ENCODE measurements at regions not wholly inside any gene's neighbourhood (a gene's known extent, or its start where the extent isn't known, plus 50 kb on each side); places are given as distances from the start of the nearest gene placed in this dataset.

GRCh38 chr13:111629016-111629415 is 308.6 kb downstream of the TEX29 start:
- H3T11ph ChIP-seq (ENCODE audit: low read length): no peak overlapping the region
- no peak overlapping the region for H3K9ac ChIP-seq (ENCODE audit: extremely low read depth, insufficient read length, low read length)
- H3K23ac ChIP-seq (ENCODE audit: insufficient read length, low read depth, low read length): no peak overlapping the region
- no peak overlapping the region for H2AFZ ChIP-seq (ENCODE audit: low read length)
- H4K20me1 ChIP-seq (ENCODE audit: control insufficient read depth, insufficient read depth, insufficient read length): no peaks in the 10 kb centered on the region
- H3K56ac ChIP-seq (ENCODE audit: insufficient read length, low read depth, low read length): no peak overlapping the region
- H2AK5ac ChIP-seq (ENCODE audit: insufficient read length, low read length): no peak overlapping the region
- Mint-ChIP-seq H3K9me3 (no peaks in the 10 kb centered on the region), H3K27me3 (ENCODE audit: low read depth) (peaks cover 21% of the 10 kb centered on the region), H3K4me3 (no peak overlapping the region), H3K27ac (no peak overlapping the region), H3K4me1 (peaks cover 18 to 26% of the 10 kb centered on the region in 2 experiments), H3K36me3 (ENCODE audit: insufficient read depth in 1 of 3, low read depth in 3 of 3) (no peaks in the 10 kb centered on the region)
- no peaks in the 10 kb centered on the region for H3K23me2 ChIP-seq (ENCODE audit: insufficient read length, low read depth, low read length, poor library complexity, severe bottlenecking)
- H3K79me2 ChIP-seq (ENCODE audit: insufficient read depth, low read length): no peaks in the 10 kb centered on the region
- no peak overlapping the region for H3K4ac ChIP-seq (ENCODE audit: low read depth, low read length)
- H3K27ac ChIP-seq (ENCODE audit: insufficient read length, low read depth, low read length): no peak overlapping the region
- H3K27me3 ChIP-seq (ENCODE audit: insufficient read depth, low read length): no peaks in the 10 kb centered on the region
- H4K8ac ChIP-seq (replicated peaks; ENCODE audit: insufficient read length, low read depth, low read length): no peak overlapping the region
- DNase-seq: peak; percentile 12
- H4K5ac ChIP-seq (ENCODE audit: insufficient read length, low read depth, low read length): no peak overlapping the region
- H3K4me2 ChIP-seq (ENCODE audit: insufficient read depth, insufficient read length, low read length): no peak overlapping the region
- no CpG with 5 or more reads among the region's 11 CpGs for WGBS (ENCODE audit: extremely low coverage, insufficient read length, low lambda C conversion rate)
- H3K79me1 ChIP-seq (ENCODE audit: insufficient read depth, low read depth, low read length, poor library complexity, severe bottlenecking): no peaks in the 10 kb centered on the region
- no peak overlapping the region for H4K91ac ChIP-seq (ENCODE audit: insufficient read length, low read depth, low read length)
- H2BK15ac ChIP-seq (ENCODE audit: low read depth, low read length): no peak overlapping the region
- no peaks in the 10 kb centered on the region for H3K9me3 ChIP-seq (ENCODE audit: control insufficient read depth, low read depth, low read length)
- H2BK120ac ChIP-seq (ENCODE audit: low read depth, low read length, poor library complexity, severe bottlenecking): no peak overlapping the region
- no peak for TF ChIP-seq CTCF (conservative IDR thresholded peaks at IDR 0.05)
- no peak overlapping the region for H3K14ac ChIP-seq (ENCODE audit: insufficient read depth, low read length)
- no peak overlapping the region for H2BK20ac ChIP-seq (ENCODE audit: low read depth, low read length, poor library complexity, severe bottlenecking)
- H3K4me1 ChIP-seq (ENCODE audit: insufficient read depth, low read length): peaks cover 6% of the 10 kb centered on the region; the same call in 1 of the 2 replicates
- H2BK12ac ChIP-seq (ENCODE audit: insufficient read length, low read depth, low read length): no peak overlapping the region
- no peak overlapping the region for H2BK5ac ChIP-seq (ENCODE audit: insufficient read length, low read length)
- H3K18ac ChIP-seq (ENCODE audit: insufficient read length, low read depth, low read length): no peak overlapping the region
